Suppressor macrophage treated with lipopolysaccharide for 1 hour (primary cell): ENCODE measurements at regions not wholly inside any gene's neighbourhood (a gene's known extent, or its start where the extent isn't known, plus 50 kb on each side); places are given as distances from the start of the nearest gene placed in this dataset.

Experiments used
- DNase-seq, 3 donors: peaks; one replicate each; pipeline ENCODE4 v3.0.0-alpha.2; 2020 to 2022

DNA sequence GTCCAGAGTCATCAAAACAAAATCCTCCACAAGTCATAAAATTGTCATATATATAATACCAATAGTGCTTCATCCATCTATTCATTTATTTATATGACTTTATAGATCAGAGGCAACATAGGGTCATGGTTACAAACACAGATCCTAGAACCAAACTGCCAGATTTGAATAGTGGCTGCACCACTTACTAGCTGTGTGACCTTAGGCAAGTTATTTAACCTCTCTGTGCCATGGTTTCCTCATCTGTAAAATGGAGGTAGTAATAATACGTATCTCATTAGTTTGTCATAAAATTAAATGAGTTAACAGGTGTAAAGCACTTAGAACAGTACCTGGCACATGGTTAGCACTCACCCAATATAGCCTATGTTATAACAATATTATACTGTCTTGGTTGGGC, 58.9 kb upstream of the BZW1 start:
- DNase-seq: no peak

DNA sequence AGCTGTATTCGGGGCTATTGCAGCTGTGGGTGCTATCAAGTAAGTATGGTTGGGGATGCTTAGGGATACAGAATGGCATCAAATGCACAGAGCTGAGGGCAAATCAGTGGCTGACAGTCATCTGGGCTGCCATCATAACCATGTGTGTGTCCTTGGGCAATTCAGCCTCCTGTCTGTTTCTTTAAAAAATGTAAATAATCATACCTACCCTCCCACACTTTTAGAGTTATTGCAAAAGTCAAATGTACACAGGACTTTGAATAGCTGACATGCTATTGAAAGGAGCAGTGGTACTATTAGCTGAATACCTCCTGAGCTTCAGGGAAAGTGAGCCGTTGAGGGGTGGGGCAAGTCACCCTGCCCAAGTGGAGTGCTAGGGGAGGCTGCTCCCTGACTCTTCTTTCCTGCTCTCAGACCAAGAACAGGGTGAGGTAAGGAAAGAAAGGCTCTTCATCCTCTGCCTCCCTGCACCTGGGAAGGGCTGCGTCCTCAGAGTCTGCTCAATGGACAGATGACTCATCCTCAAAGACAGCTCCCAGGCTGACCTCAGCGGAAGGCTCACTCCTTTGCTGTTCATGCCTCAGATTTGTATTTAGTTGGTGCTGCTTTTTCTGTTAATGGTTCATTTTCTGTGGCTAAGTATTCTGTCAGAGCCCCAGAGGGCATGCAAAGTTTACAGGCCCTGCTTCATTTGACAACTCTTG, 54.9 kb upstream of the BZW1 start:
- DNase-seq: no peak

- DNase-seq: no peak
Observed at GRCh38 chr2:200757399-200757798, 54.3 kb upstream of the BZW1 start.

DNA sequence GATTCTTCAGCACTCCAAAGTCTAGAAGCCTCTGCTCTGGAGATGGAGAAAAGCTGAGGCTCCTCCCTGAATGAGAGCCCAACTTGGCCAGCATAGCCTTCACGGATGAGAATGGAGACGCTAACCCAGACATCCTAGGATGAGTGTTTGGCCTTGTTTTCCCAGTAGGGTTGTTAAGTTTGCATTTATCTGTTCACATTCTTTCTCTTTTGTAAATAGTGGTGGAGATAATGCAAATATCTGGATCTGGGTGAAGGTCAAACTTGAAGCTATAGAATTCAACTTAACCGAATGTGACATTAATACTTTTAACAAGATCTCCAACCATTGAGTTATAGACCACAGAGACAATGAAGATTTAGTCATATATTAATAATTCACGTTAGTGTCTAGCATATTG, 53.4 kb upstream of the BZW1 start:
- no peak for DNase-seq

DNA sequence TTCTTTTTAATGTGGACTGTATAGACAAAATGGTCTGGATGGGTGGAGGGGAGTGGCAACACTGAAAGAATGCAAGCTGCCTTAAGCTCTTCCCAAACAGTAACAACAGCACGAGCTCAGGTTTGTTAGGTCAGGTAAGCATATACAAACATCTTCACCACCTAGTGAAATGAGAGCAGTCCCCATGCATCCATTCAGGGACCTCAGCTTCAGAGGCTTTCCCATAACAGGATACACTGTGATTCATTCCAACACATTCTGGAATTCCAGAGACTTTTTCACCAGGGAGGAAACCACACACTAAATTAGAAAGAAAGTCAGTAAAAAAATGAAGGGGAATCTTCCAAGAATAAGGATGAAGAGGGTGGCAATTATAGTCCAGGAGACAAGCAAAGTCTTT, 50.4 kb upstream of the BZW1 start:
- no peak for DNase-seq
